Tibial nerve (tissue), 4 donors: ENCODE measurements at regions not wholly inside any gene's neighbourhood (a gene's known extent, or its start where the extent isn't known, plus 50 kb on each side); places are given as distances from the start of the nearest gene placed in this dataset.

ENCODE experiments used
- DNase-seq, 2 donors: peaks; one replicate each; pipeline ENCODE4 v3.0.0-alpha.2; 2019; ENCODE audit warnings: low spot score in 2 of 2
- H3K27ac ChIP-seq, 4 donors: fragments of 200-600 bp; sonication (generic) in 3 of 4; one replicate each; pipeline ENCODE4 v1.5.1; 2017 to 2019; ENCODE audit warnings: mild to moderate bottlenecking in 1 of 4
- H3K27me3 ChIP-seq, 2 donors: fragments of 200-600 bp; sonication (generic) in 1 of 2; one replicate each; pipeline versions ENCODE4 v1.5.1 to v1.6.0; 2017 to 2019
- H3K36me3 ChIP-seq, 3 donors: fragments of 200-600 bp; sonication (generic); one replicate each; pipeline ENCODE4 v1.5.1; 2018 to 2019
- H3K4me1 ChIP-seq, 4 donors: fragments of 200-600 bp; sonication (generic) in 3 of 4; one replicate each; pipeline ENCODE4 v1.5.1; 2017 to 2019
- H3K4me3 ChIP-seq, 4 donors: fragments of 200-600 bp; sonication (generic) in 3 of 4; one replicate each; pipeline ENCODE4 v1.5.1; 2017 to 2019; ENCODE audit warnings: mild to moderate bottlenecking in 1 of 4, moderate library complexity in 1 of 4
- H3K9me3 ChIP-seq, 4 donors: fragments of 200-600 bp; sonication (generic) in 3 of 4; one replicate each; pipeline ENCODE4 v1.5.1; 2017 to 2019
- CTCF ChIP-seq, 5 experiments: fragments of 200-600 bp in 3 of 5; fragments of 450-650 bp in 2 of 5; sonication (generic) in 3 of 5; IDR thresholded peaks; one replicate each; pipeline ENCODE4 v1.5.1; 2016 to 2019; ENCODE audit warnings: antibody characterized with exemption in 5 of 5, mild to moderate bottlenecking in 3 of 5, moderate library complexity in 2 of 5
- EP300 ChIP-seq, 2 donors: sonication (generic); formaldehyde crosslinking; IDR thresholded peaks; one replicate each; pipeline ENCODE4 v1.6.1; 2017; ENCODE audit warnings: antibody characterized with exemption in 2 of 2, mild to moderate bottlenecking in 1 of 2
- POLR2A ChIP-seq, 2 donors: fragments of 450-650 bp; IDR thresholded peaks; one replicate each; pipeline ENCODE4 v1.6.1; 2017; ENCODE audit warnings: antibody characterized with exemption in 2 of 2, mild to moderate bottlenecking in 2 of 2, moderate library complexity in 2 of 2
- WGBS, 2 donors: methylation state at CpG; one replicate each; pipeline ENCODE4 v1.1.5; 2018; 5-methylcytosine and 5-hydroxymethylcytosine counted together

GRCh38 chr2:41903474-41904135 is 144.2 kb upstream of the PKDCC start:
- Histone ChIP-seq H3K9me3 (no peaks in the 10 kb centered on the region), H3K36me3 (no peaks in the 10 kb centered on the region), H3K27me3 (no peaks in the 10 kb centered on the region), H3K4me1 (peaks cover 0 to 20% (median 4%) of the 10 kb centered on the region in 4 donors), H3K4me3 (no peak overlapping the region), H3K27ac (no peak overlapping the region)
- TF ChIP-seq POLR2A (IDR thresholded peaks at IDR 0.05): no peak
- TF ChIP-seq CTCF (IDR thresholded peaks at IDR 0.05): no peak
- TF ChIP-seq EP300 (IDR thresholded peaks at IDR 0.05): no peak
- no peak for DNase-seq

- TF ChIP-seq POLR2A (IDR thresholded peaks at IDR 0.05): no peak
- TF ChIP-seq EP300 (IDR thresholded peaks at IDR 0.05): no peak
- TF ChIP-seq CTCF (IDR thresholded peaks at IDR 0.05): no peak
- DNase-seq: no peak
- H3K4me3 ChIP-seq: no peak overlapping the region
- WGBS, 2 donors: 83 to 100% methylated on average over 2 of the region's 2 CpGs
- peaks cover 0 to 12% (median 2%) of the 10 kb centered on the region in 4 donors for H3K4me1 ChIP-seq
- H3K36me3 ChIP-seq: no peaks in the 10 kb centered on the region
- H3K9me3 ChIP-seq: no peaks in the 10 kb centered on the region
- no peaks in the 10 kb centered on the region for H3K27me3 ChIP-seq
- H3K27ac ChIP-seq: no peak overlapping the region
Measured at GRCh38 chr2:41904459-41904858, 143.4 kb upstream of the PKDCC start.

- 62 to 71% methylated on average over 7 of the region's 7 CpGs for WGBS, 2 donors
- H3K4me3 ChIP-seq: no peak overlapping the region
- H3K9me3 ChIP-seq: no peaks in the 10 kb centered on the region
- H3K27me3 ChIP-seq: no peaks in the 10 kb centered on the region
- no peak for DNase-seq
- no peak overlapping the region for H3K27ac ChIP-seq
- TF ChIP-seq POLR2A (IDR thresholded peaks at IDR 0.05) (no peak), EP300 (IDR thresholded peaks at IDR 0.05) (no peak), CTCF (IDR thresholded peaks at IDR 0.05) (no peak)
- no peaks in the 10 kb centered on the region for H3K36me3 ChIP-seq
- peaks cover 0 to 9% (median 0%) of the 10 kb centered on the region in 4 donors for H3K4me1 ChIP-seq
Measured at GRCh38 chr2:41905597-41906337, 142.1 kb upstream of the PKDCC start.

GRCh38 chr2:41906338-41906725 is 141.5 kb upstream of the PKDCC start:
- no peak for DNase-seq
- Histone ChIP-seq H3K4me3 (no peak overlapping the region), H3K27me3 (no peaks in the 10 kb centered on the region), H3K9me3 (no peaks in the 10 kb centered on the region), H3K27ac (no peak overlapping the region), H3K36me3 (no peaks in the 10 kb centered on the region), H3K4me1 (peaks cover 0 to 9% (median 0%) of the 10 kb centered on the region in 4 donors)
- no peak for TF ChIP-seq CTCF (IDR thresholded peaks at IDR 0.05)
- TF ChIP-seq EP300 (IDR thresholded peaks at IDR 0.05): no peak
- TF ChIP-seq POLR2A (IDR thresholded peaks at IDR 0.05): no peak
- 53 to 56% methylated on average over 4 of the region's 4 CpGs for whole genome bisulfite sequencing, 2 donors

GRCh38 chr2:41907141-41907540 is 140.7 kb upstream of the PKDCC start:
- TF ChIP-seq CTCF (IDR thresholded peaks at IDR 0.05): no peak
- no peak for TF ChIP-seq EP300 (IDR thresholded peaks at IDR 0.05)
- no peak for TF ChIP-seq POLR2A (IDR thresholded peaks at IDR 0.05)
- no peaks in the 10 kb centered on the region for H3K36me3 ChIP-seq
- peaks cover 0 to 10% (median 0%) of the 10 kb centered on the region in 4 donors for H3K4me1 ChIP-seq
- 94 to 96% methylated on average over 6 of the region's 6 CpGs for WGBS, 2 donors
- H3K27ac ChIP-seq: no peak overlapping the region
- H3K4me3 ChIP-seq: no peak overlapping the region
- no peaks in the 10 kb centered on the region for H3K27me3 ChIP-seq
- no peaks in the 10 kb centered on the region for H3K9me3 ChIP-seq
- DNase-seq: no peak
